Astrocyte (in vitro differentiated cells and primary cell): ENCODE measurements at regions not wholly inside any gene's neighbourhood (a gene's known extent, or its start where the extent isn't known, plus 50 kb on each side); places are given as distances from the start of the nearest gene placed in this dataset.

Experiments
- CTCF ChIP-seq: IDR thresholded peaks from 2 replicates; pipeline ENCODE4 v1.5.1; 2011; ENCODE audit warnings: low read depth, mild to moderate bottlenecking, inconsistent platforms, low read length, moderate library complexity; ENCODE audit not compliant: insufficient read depth
- EZH2 ChIP-seq: IDR thresholded peaks from 2 replicates; pipeline ENCODE4 v1.6.1; 2012; ENCODE audit warnings: mild to moderate bottlenecking, low read length, inconsistent platforms; ENCODE audit not compliant: insufficient read depth

- TF ChIP-seq CTCF (no peak), EZH2 (no peak)
These were observed 297.9 kb downstream of the TLE1 start for GRCh38 chr9:81391457-81391825.
